GM19397 (cell line): ENCODE measurements at regions not wholly inside any gene's neighbourhood (a gene's known extent, or its start where the extent isn't known, plus 50 kb on each side); places are given as distances from the start of the nearest gene placed in this dataset.
"Not testable (repeated sequence)": the region's sequence is repeated elsewhere in the genome, so short reads cannot be mapped to it uniquely, and the experiment has no call there.

Experiments used
- ATAC-seq: cut with Tn5 transposase; IDR thresholded peaks from one replicate; pipeline ENCODE4 v1.9.1; 2021; ENCODE audit warnings: mild to moderate bottlenecking, moderate library complexity; ENCODE audit not compliant: unreplicated experiment

DNA sequence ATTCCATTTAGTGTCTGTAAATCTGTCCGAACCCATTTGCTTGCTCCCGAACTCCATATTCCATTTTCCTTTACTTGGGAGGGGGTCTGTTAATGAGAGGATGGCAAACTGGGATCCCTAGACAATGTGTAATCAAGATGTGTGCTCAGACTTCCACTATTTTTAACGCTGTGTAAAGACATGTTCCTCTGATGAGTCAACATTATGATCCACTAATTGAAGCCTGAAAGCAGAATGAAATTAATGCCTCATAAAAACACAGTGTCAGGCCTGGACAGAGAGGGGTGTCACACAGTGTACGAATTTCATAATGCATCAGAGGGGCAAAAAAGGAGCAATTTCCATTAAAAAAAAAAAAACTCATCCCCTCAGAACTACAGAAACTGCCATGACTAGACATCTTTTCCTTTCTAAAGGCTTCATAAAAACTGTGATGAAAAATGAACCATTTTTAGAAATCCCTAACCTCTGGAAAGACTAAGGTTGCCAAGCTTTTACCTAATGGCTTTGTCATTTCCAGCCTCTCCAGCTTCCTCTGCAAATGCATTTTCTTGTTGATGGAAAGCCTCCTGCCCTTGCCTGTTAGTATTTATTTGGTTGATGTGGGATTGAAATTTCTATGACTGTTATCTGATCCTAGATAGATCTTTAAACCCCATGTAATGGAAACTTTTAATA is 209.2 kb upstream of the DCC start:
- ATAC-seq: no peak

DNA sequence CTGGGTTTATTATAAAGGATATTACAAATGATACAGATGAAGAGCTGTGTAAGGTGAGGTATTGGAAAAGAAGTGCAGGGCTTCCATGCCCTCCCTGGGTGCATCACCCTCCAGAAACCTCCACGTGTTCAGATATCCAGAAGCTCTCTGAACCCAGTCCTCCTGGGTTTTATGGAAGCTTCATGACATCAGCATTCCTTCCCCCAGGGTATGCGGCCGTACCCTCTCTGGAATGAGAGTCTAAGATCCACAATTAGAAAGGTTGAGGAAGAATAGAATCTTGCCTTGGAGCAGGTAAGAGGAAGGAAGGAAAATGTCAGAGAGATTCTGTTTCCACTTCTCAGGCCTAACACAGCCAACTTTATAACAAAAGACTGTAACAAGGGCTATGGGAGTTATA is 208.2 kb upstream of the DCC start:
- no peak for ATAC-seq

DNA sequence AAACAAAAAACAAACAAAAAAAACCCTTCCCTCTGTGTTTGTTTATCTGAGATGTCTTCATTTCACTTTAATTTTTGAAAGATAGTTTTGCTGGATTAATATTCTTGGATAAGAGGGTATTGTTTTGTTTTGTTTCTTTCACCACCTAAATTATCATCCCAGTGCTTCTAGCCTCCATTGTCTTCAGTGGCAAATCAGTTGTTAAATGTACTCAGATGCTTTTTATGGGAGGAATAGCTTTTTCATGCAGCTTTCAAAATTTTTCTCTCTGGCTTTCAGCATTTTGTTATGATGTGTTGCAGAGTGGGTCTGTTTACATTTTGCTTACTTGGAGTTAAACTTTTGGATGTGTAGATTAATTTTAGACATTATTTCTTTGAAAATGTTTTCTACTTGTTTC is 203.5 kb upstream of the DCC start:
- no peak for ATAC-seq

DNA sequence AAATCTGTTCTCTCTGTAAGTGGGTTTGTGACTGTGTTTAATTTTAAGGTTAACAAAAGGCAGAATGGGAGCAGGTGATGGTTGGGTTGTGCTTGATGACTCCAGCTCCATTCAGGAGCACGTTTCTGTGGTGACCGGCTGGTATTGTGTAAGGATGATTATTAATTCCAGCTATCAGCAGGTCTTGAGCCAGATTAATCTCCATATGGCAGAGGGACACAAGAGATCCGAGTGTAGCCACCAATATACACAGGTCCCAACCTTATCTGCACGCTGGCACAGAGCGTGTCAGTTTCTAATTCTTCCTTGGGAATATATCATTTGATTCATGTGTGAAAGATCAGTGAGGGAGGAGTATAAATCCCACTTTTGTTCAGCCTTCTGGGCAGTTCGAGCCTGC is 199.0 kb upstream of the DCC start:
- ATAC-seq: no peak

DNA sequence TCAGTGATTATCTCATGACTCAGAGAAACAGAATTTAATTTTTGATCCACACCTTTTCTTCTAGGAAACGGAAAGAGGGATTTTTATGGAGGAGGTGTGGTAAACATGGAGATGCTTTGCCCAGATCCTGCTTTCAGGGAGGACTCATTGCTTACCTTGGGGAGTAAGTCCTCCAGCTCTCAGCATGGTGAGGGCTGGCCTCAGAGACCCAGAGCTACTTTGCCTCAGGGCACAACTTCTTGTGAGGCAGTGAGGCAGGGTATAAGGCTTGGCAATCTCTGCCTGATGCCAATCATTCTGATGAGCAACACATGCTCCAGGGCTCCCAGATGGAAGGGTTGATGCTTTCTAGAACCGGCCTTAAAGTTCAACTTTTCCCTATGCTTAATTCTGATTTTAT is 189.9 kb upstream of the DCC start:
- ATAC-seq: no peak

DNA sequence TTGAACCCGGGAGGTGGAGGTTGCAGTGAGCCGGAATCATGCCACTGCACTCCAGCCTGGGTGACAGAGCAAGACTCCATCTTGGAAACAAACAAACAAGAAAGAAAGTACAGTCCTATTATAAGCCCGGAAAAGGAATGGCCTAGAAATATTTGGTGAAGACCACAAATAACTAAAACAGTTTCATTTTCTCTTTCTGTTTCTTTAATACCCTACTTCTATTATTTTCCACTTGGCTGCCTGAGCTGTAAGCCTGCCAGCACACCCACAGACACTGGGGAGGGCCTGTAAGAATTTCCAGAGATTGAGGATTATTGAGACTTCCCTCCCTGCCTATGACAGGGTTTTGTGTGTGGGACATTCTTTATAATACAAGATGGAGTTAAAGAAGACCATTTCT is 188.0 kb upstream of the DCC start:
- no peak for ATAC-seq

DNA sequence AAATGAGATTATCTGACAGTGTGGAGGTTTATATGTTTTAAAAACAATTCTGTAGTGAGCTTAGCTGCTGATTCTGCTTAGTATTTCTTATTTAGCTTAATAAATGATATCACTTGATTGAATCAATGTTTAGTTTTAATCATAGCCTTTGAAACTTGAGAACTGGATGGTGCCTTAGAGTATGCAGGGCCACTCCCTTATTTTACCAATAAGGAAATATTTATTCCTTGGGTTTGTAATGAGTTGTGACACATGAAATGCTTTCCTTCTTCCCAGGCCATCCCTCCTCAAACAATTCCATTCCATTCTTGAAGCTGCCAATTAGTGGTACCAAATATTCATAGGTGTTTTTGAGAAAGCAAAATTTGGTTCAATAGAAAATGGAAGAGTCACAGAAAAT is 183.8 kb upstream of the DCC start:
- no peak for ATAC-seq

DNA sequence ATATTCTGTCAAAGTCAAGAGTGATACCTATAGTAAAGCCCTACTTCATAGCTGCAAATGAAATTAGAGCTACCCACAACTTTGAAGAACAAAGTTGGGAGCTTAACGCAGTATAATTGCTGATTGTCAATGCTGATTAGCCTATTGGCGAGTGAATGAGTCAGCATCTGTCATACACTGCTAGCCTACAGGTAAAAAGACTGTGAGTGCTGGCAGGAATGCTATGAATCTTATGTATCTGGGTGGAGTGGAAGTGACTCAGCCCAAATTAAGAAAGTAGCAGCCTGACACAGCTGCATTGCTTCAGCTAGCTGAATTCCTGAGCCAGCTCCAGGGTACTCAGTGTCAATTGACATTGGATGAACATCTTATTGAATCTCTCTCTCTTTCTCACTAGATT is 179.4 kb upstream of the DCC start:
- no peak for ATAC-seq

DNA sequence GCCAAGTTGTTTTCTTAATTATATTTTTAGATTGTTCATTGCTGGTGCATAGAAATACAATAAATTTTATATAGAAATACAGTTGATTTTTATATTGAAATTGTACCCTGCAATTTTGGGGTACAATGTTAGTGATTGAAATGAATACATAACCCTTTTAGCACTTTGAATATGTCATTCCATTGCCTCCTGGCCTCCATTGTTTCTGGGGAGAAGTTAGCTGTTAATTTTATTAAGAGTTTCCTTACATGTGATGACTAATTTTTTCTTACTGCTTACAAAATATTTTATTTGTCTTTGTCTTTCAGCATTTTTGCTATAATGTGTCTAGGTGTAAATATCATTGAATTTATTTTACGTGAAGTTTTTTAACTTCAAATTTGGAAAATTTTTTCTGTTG is 176.5 kb upstream of the DCC start:
- ATAC-seq: no peak

DNA sequence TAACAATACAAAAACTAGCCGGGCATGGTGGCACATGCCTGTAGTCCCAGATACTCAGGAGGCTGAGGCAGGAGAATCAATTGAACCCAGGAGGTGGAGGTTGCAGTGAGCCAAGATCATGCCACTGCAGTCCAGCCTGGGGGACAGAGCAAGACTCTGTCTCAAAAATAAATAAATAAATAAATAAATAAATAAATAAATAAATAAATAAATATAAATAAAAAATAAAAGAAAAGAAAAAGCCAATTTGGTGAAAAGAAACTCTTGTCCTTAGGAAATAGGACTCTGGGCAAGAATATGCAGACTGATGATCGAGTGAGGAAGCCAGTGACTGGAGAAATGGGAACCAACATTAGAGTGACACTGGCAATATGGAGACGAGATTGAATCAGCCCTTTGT is 171.9 kb upstream of the DCC start:
- not testable (repeated sequence) for ATAC-seq

DNA sequence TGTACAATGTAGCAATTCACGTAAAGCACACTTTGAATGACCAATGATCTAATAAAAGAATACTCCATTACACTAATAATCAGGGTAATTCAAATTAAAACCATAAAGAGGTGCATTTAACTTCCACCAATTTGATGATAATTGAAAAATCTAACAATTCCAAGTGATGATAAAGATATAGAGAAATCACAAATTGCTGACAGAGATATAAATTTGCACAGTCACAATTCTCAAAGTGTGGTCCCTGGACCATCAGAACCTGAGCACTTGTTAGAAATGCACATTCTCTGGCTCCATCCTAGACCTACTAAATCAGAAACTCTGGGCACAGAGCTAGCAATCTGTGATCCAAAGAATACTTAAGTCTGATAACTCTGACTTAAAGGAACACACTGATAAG is 165.8 kb upstream of the DCC start:
- no peak for ATAC-seq

DNA sequence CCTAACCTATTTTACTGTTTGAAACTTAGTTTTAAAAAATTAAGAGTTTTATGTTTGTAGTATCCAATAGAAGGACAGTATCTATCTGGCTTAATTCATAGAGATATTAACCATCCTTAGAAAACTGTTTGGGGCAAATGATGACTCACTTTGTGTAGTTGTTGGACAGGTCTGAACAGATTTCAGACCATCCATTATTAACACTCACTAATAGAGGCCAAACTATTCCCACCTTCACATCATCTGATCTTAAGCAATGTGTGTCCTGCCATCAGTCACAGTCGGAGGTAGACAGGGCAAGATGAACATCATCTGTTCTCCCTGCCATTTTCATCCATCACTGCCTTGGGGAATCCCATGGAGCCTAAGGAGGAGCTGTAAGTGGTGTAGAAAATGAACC is 164.6 kb upstream of the DCC start:
- ATAC-seq: no peak

DNA sequence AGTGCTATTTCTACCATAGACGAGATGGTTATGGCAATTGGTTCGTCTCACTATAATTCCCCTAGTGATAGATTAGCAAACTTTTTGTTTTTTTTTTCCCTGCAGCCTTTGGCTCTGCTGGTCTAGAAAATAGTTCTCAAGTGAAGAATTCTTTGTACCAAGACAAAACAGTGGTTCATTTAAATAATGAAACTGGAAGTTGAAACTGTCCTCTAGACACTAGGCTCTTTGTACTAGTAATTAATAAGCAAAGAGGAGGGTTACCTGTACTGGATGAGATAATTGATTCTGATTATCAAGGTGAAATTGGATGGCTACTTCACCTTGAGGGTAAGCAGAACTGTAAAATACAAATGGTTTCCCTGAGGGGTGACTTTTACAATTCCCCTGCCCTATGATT is 156.9 kb upstream of the DCC start:
- no peak for ATAC-seq

DNA sequence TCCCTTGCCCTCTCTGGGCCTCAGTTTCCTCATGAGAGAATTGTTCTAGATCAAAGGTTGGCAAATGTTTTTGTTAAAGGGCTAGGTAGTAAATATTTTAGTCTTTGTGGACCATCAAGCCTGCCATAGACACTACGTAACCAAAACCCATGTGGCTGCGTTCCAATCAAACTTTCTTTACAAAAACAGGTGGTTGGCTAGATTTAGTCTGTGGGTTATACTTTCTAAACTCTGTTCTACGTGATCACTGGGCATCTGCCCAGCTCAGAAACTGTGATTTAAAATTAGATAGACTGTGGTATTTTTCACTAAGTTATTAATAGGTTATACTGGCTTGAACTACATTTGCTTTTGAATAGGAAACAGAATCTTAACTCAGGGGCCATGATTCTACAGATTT is 149.8 kb upstream of the DCC start:
- no peak for ATAC-seq

DNA sequence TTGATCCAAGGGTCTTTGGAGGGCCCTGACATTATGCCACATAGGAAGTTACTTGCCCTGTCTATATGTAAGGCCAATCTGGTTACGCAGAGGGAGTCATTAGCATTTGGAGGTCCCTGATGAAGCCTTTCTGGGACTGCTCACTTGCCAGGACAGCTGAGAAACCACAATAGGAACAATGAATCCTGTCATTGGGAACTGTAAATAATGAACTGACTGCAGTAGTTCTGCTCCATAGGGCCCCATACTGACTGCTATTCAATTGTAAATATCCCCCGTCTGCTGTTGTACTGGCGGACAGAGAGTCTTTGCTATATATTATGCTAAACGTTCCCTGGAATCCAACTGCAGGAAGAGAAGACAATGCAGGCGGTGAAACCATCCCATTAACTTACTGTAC is 149.4 kb upstream of the DCC start:
- no peak for ATAC-seq

DNA sequence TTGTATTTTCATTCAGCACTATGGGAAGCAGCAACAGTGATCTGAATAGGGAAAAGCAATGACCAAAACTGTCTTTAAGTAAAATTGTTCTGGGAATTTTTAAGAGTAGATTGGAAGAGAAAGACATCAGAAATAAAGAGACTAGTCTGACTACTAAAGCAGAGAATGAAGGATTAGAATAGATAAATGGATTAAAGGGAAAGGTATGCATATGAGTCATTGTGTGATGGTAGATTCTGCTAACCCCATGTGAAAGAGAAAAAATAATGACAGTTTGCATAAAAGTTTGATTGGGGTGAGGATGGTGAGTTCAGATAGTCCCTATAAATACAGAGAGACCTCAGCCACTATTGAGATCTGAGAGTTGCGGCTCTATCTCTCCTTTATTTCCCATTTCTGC is 139.6 kb upstream of the DCC start:
- ATAC-seq: no peak

DNA sequence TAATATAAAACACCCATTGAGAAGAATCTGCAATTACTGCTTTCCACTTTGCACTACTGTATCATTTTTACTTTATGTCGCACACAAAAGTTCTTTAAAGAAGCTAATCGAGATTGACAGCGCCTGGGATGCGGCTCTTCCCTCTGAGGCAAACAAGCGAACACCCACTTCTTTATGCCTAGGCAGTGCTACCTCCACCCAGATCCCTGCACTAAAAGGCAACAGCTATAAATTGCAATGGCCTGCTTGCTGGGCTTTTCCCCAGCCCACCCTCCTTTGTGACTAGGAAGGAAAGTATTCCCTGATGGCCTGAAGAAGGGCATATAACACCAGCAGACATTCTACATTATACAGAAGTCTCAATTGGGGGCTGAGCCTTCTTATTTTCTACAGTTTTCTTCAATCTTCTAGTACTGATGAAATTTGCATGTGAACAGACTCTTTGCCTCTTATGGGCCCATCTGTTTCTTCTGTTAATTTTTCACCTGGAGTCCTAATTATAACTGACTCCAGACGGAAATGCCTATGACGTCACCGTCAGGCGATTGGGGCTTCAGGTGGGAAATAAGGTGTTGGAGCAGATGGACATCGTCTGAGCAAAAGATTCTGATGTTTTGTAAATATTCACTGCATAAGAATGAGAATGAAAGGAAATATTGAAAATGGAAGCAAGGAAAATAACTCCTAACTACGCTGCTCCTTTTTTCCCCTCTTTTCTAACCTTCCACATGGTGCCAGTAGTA is 138.9 kb upstream of the DCC start:
- no peak for ATAC-seq

DNA sequence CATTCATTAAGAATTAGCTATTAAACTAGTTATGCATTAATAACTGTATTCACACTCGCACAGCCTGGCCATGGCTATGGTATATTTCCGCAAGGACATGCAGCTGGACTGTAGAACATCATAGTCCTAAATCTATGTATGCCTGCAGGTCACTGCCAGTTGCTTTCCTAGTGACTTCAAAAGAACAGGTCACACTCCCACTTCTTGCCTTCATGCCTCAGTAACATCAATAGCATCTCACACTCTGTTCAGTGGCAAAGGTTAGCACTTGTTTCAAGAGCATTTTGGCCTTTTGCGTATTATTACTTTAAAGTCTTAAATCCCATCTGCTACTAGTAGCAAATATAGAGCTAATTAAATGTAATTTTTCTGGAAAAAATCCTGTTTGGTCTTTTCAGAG is 131.4 kb upstream of the DCC start:
- ATAC-seq: no peak

DNA sequence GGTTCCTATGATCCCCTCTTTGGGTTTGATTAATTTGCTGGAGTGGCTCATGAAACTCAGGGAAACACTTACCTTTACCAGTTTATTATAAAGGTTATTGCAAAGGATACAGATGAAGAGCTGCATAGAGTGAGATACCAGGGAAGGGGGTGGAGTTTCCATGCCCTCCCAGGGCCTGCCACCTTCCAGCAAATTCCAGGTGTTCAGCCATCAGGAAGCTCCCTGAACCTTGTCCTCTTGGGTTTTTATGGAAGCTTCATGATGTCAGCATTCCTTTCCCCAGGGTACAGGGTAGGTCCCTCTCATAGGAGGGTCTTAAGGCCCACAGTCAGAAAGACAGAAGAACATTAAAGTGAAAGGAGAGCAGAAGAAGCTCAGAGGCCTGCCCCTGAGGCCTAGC is 123.9 kb upstream of the DCC start:
- no peak for ATAC-seq

DNA sequence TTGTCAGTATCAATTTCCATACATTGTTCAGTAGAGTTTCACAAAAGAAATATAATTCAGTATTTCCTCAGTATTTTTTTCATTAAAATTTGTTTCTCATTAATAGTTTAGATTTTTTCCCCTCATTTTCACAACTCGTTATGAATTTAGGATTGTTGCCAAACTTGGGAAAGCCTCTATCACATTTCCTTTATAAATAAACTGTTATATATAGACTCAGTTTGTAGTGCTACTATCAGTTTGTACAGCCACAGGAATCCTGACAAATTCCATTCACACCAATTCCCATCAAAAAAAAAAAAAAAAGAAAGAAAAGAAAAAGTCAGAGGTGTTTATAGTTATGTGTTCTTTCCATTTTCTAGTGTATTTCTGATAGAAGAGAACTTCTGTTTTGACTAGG is 123.3 kb upstream of the DCC start:
- ATAC-seq: no peak

DNA sequence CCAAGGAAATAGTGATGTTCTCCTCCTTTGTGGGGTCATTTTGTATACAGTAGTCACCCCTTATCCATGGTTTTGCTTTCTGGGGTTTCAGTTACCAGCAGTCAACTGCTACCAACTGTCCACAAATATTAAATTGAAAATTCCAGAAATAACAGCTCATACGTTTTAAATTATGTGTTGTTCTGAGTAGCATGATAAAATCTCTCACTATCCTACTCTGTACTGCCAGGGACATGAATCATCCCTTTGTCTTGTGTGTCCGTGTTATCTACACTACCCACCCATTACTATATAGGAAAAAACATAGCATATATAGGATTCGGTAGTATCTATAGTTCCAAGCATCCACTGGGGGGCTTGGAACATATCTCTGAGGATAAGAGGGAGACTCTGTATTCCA is 120.9 kb upstream of the DCC start:
- no peak for ATAC-seq

DNA sequence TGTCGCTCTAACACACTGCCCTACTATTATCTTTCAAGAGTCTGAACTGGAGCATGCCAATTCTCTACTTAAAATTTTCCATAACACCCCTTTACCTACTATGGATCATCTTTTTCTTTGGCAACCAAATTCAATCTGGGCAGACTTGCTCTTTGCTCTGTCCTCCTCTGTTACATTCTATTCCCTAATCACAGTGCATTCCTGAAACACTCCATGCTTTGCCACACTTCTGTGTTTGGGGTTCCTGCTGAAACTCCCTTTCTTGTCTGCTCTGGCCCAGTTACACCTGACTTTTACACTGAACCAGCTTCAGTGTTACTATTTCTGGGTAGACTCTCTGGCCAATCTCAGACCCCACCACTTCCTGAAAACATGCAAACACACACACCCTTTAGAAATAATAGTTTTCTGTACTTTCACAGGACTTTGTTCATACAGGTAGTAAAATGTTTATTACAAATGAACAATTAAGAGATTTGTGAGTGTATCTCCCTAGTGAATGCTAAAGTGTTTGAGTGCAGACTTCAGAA is 119.9 kb upstream of the DCC start:
- ATAC-seq: no peak

DNA sequence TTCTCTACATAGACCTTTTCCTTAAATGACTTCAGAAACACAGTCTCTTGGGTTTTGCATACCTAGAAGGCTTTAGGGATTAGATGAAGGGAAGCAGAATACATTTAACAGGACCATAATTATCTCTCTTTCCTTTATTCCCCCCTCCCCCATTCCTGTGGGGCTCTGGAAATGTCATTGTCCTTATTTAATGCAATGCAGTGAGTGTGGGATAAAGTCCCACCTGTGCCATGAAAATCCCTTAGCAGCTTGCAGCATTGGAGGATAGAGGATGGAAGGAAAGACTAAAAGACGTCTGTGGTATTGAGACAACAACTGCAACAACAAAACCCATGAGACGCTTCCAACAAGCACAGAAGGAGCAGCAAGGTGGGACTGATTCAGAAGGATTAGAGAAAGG is 117.8 kb upstream of the DCC start:
- no peak for ATAC-seq
